CMK (cell line): ENCODE measurements at regions not wholly inside any gene's neighbourhood (a gene's known extent, or its start where the extent isn't known, plus 50 kb on each side); places are given as distances from the start of the nearest gene placed in this dataset.
A peak's percentile ranks its signal among the peaks of the same experiment; 100 is the strongest.
"Not testable (repeated sequence)": the region's sequence is repeated elsewhere in the genome, so short reads cannot be mapped to it uniquely, and the experiment has no call there.

Experiments used
- DNase-seq: peaks from one replicate; pipeline ENCODE4 v3.0.0-alpha.2; 2010; ENCODE audit warnings: low read depth

GRCh38 chr14:36411951-36412350, 91.5 kb upstream of the MBIP start:
- not testable (repeated sequence) for DNase-seq

DNA sequence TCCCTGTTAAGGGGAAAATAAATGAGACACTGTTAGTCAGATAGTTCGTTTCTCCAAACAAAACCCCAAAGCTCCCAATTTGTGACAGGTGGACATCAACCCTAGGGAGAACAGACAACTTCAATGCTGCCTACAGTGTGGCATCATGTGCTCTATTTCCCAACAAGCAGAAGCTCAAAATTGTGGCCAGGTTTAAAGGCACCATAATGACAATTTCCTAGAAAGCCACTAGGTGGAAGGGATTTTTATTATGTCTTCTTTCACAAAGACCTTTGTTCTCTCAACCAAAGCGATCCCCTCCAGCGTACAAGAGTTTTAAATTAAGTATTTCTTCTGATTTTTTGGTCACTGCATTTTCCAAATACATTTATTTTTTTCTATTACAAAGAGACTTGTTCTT, 88.0 kb upstream of the MBIP start:
- no peak for DNase-seq

GRCh38 chr14:36405589-36406274, 85.3 kb upstream of the MBIP start:
- DNase-seq, result no peak

- no peak for DNase-seq
These were observed 82.4 kb upstream of the MBIP start for GRCh38 chr14:36402867-36403266.

GRCh38 chr14:36398463-36399291, 78.2 kb upstream of the MBIP start:
- DNase-seq, result no peak

GRCh38 chr14:36397357-36397756, 76.9 kb upstream of the MBIP start:
- DNase-seq, result no peak

- no peak for DNase-seq
These were observed 76.4 kb upstream of the MBIP start for GRCh38 chr14:36396798-36397197.

DNA sequence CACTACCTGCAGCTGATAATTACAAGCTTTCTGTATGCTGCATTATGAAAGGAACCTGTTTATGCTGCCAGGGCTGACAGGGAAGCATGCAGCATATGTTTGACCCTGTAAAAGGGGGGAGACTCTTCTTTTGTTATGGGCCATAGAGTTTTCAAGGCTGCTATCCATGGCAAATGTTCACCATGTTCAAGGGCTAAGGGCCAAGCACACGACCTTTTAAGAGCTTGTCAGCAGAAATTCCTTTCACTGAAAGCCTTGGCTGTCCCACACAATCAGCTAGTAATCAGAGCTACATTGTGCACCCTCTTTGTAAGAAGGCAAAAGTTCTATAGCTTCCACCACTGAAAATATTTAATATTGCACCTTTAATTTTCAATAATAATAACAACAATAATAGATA, 74.2 kb upstream of the MBIP start:
- DNase-seq, result no peak

DNA sequence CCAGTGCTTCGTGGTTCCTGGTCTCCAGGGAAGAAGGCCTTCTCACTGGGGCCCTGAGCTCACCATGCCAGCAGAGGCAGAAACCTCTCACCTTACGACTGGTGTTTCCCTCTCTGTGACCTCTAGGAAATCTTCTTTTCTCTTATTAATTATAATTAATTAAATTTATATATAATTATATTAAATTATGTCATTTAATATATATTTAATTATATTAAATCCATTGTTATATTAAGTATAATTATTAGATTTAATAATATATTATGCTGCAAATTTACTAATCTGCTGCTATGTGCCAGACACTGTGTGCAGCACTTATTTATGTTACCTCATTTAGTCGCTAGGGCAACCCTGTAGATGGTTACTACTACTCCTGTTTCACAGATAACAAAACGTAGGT, 70.3 kb upstream of the MBIP start:
- no peak for DNase-seq

- DNase-seq, result no peak
These were observed 63.5 kb upstream of the MBIP start for GRCh38 chr14:36383767-36384431.

- DNase-seq, result peak; percentile 60
These were observed 53.7 kb upstream of the MBIP start for GRCh38 chr14:36373982-36374673.
